ENCODE measurements at regions not wholly inside any gene's neighbourhood (a gene's known extent, or its start where the extent isn't known, plus 50 kb on each side); places are given as distances from the start of the nearest gene placed in this dataset.

- Histone ChIP-seq H3K9ac (ENCODE audit: low read length) (no peak overlapping the region), H3K27ac (ENCODE audit: low read length) (no peak overlapping the region), H3K9me2 (replicated peaks; ENCODE audit: insufficient read depth, low read length) (no peaks in the 10 kb centered on the region), H3K79me2 (ENCODE audit: low read length) (no peaks in the 10 kb centered on the region), H3K27me3 (replicated peaks; ENCODE audit: insufficient read depth, low read length) (no peaks in the 10 kb centered on the region), H3K4me1 (ENCODE audit: low read length) (peaks cover 4% of the 10 kb centered on the region; the same call in 1 of the 2 replicates), H2AFZ (ENCODE audit: low read length) (no peak overlapping the region), H3K36me3 (replicated peaks; ENCODE audit: insufficient read depth, low read length) (no peaks in the 10 kb centered on the region), H3K9me3 (replicated peaks; ENCODE audit: insufficient read depth, low read length) (no peaks in the 10 kb centered on the region), H3K4me3 (ENCODE audit: low read length) (no peak overlapping the region), H3F3A (ENCODE audit: insufficient read depth, low read length) (no peaks in the 10 kb centered on the region), H4K20me1 (ENCODE audit: insufficient read depth, low read length) (no peaks in the 10 kb centered on the region), H3K4me2 (ENCODE audit: low read depth, low read length) (no peak overlapping the region)
- DNase-seq = no peak
- TF ChIP-seq EZH2 (optimal IDR thresholded peaks at IDR 0.05; ENCODE audit: low read depth, low read length) = no peak
- no peak for TF ChIP-seq EZH2phosphoT487 (IDR thresholded peaks at IDR 0.05; ENCODE audit: low read length)
- no peak for TF ChIP-seq CTCF (IDR thresholded peaks at IDR 0.05; ENCODE audit: low read length)
Measured at GRCh38 chr9:17936365-17936764, 357.5 kb downstream of the SH3GL2 start.

GRCh38 chr9:17938035-17938655, 359.3 kb downstream of the SH3GL2 start:
- no peaks in the 10 kb centered on the region for H3K79me2 ChIP-seq (ENCODE audit: low read length)
- peaks cover 21% of the 10 kb centered on the region for H3K4me1 ChIP-seq (ENCODE audit: low read length)
- no peak for DNase-seq
- H3K4me2 ChIP-seq (ENCODE audit: low read depth, low read length) = no peak overlapping the region
- no peak overlapping the region for H2AFZ ChIP-seq (ENCODE audit: low read length)
- TF ChIP-seq EZH2phosphoT487 (IDR thresholded peaks at IDR 0.05; ENCODE audit: low read length) (no peak), EZH2 (optimal IDR thresholded peaks at IDR 0.05; ENCODE audit: low read depth, low read length) (no peak), CTCF (IDR thresholded peaks at IDR 0.05; ENCODE audit: low read length) (no peak)
- H3K27me3 ChIP-seq (replicated peaks; ENCODE audit: insufficient read depth, low read length) = no peaks in the 10 kb centered on the region
- H3K36me3 ChIP-seq (replicated peaks; ENCODE audit: insufficient read depth, low read length) = no peaks in the 10 kb centered on the region
- H3K9ac ChIP-seq (ENCODE audit: low read length) = no peak overlapping the region
- H3F3A ChIP-seq (ENCODE audit: insufficient read depth, low read length) = peaks cover 3% of the 10 kb centered on the region; the same call in 1 of the 2 replicates
- H3K9me3 ChIP-seq (replicated peaks; ENCODE audit: insufficient read depth, low read length) = no peaks in the 10 kb centered on the region
- no peak overlapping the region for H3K27ac ChIP-seq (ENCODE audit: low read length)
- no peaks in the 10 kb centered on the region for H4K20me1 ChIP-seq (ENCODE audit: insufficient read depth, low read length)
- no peak overlapping the region for H3K4me3 ChIP-seq (ENCODE audit: low read length)
- no peaks in the 10 kb centered on the region for H3K9me2 ChIP-seq (replicated peaks; ENCODE audit: insufficient read depth, low read length)

- Histone ChIP-seq H3K4me2 (ENCODE audit: low read depth, low read length) (no peak overlapping the region), H3K27me3 (replicated peaks; ENCODE audit: insufficient read depth, low read length) (no peaks in the 10 kb centered on the region), H4K20me1 (ENCODE audit: insufficient read depth, low read length) (no peaks in the 10 kb centered on the region), H3K9me2 (replicated peaks; ENCODE audit: insufficient read depth, low read length) (no peaks in the 10 kb centered on the region), H3K4me1 (ENCODE audit: low read length) (peaks cover 21% of the 10 kb centered on the region), H3K4me3 (ENCODE audit: low read length) (no peak overlapping the region), H3K79me2 (ENCODE audit: low read length) (no peaks in the 10 kb centered on the region), H3F3A (ENCODE audit: insufficient read depth, low read length) (peaks cover 3% of the 10 kb centered on the region; the same call in 1 of the 2 replicates), H3K36me3 (replicated peaks; ENCODE audit: insufficient read depth, low read length) (no peaks in the 10 kb centered on the region), H3K9ac (ENCODE audit: low read length) (no peak overlapping the region), H2AFZ (ENCODE audit: low read length) (no peak overlapping the region), H3K9me3 (replicated peaks; ENCODE audit: insufficient read depth, low read length) (no peaks in the 10 kb centered on the region), H3K27ac (ENCODE audit: low read length) (no peak overlapping the region)
- TF ChIP-seq EZH2phosphoT487 (IDR thresholded peaks at IDR 0.05; ENCODE audit: low read length) (no peak), EZH2 (optimal IDR thresholded peaks at IDR 0.05; ENCODE audit: low read depth, low read length) (no peak)
- DNase-seq = peak; percentile 40
Measured at GRCh38 chr9:17942498-17942897, 363.6 kb downstream of the SH3GL2 start.

GRCh38 chr9:17955409-17955808, 376.5 kb downstream of the SH3GL2 start:
- no peaks in the 10 kb centered on the region for H4K20me1 ChIP-seq (ENCODE audit: insufficient read depth, low read length)
- DNase-seq = no peak
- H3K9me3 ChIP-seq (replicated peaks; ENCODE audit: insufficient read depth, low read length) = no peaks in the 10 kb centered on the region
- H3K9ac ChIP-seq (ENCODE audit: low read length) = no peak overlapping the region
- H3K4me3 ChIP-seq (ENCODE audit: low read length) = no peak overlapping the region
- H3K27me3 ChIP-seq (replicated peaks; ENCODE audit: insufficient read depth, low read length) = no peaks in the 10 kb centered on the region
- TF ChIP-seq EZH2phosphoT487 (IDR thresholded peaks at IDR 0.05; ENCODE audit: low read length) (no peak), EZH2 (optimal IDR thresholded peaks at IDR 0.05; ENCODE audit: low read depth, low read length) (no peak), CTCF (IDR thresholded peaks at IDR 0.05; ENCODE audit: low read length) (no peak)
- no peak overlapping the region for H3K4me2 ChIP-seq (ENCODE audit: low read depth, low read length)
- H2AFZ ChIP-seq (ENCODE audit: low read length) = no peak overlapping the region
- H3K4me1 ChIP-seq (ENCODE audit: low read length) = no peaks in the 10 kb centered on the region
- H3K36me3 ChIP-seq (replicated peaks; ENCODE audit: insufficient read depth, low read length) = no peaks in the 10 kb centered on the region
- no peaks in the 10 kb centered on the region for H3F3A ChIP-seq (ENCODE audit: insufficient read depth, low read length)
- no peak overlapping the region for H3K27ac ChIP-seq (ENCODE audit: low read length)
- no peaks in the 10 kb centered on the region for H3K9me2 ChIP-seq (replicated peaks; ENCODE audit: insufficient read depth, low read length)
- H3K79me2 ChIP-seq (ENCODE audit: low read length) = no peaks in the 10 kb centered on the region

All from MM.1S (cell line).